ENCODE measurements at regions not wholly inside any gene's neighbourhood (a gene's known extent, or its start where the extent isn't known, plus 50 kb on each side); places are given as distances from the start of the nearest gene placed in this dataset.

- H3K4me1 ChIP-seq (replicated peaks in 1 of 2), result no peaks in the 10 kb centered on the region
- ATAC-seq (replicated peaks in 6 of 8), result peak in 4 of 8 experiments; percentile 43 to 76 (median 50)
- no peak overlapping the region for H3K4me3 ChIP-seq
- WGBS, 10 experiments, result 35 to 100% (median 86%) methylated on average over 3 to 6 of the region's 6 CpGs
- H3K27ac ChIP-seq, result no peak overlapping the region
- in situ Hi-C loops (cut with MboI; ENCODE audit: low pct_unique_long_range_greater_than_20kb in 2 of 9, low sequenced_read_pairs in 9 of 9, unreplicated experiment in 9 of 9), result no loop called here
Observed at GRCh38 chr7:79553811-79554555, 100.5 kb upstream of the MAGI2 start.

- in situ Hi-C loops (cut with MboI; ENCODE audit: low pct_unique_long_range_greater_than_20kb in 2 of 9, low sequenced_read_pairs in 9 of 9, unreplicated experiment in 9 of 9), result no loop called here
- Histone ChIP-seq H3K27ac (no peak overlapping the region), H3K4me3 (no peak overlapping the region), H3K4me1 (replicated peaks in 1 of 2) (no peaks in the 10 kb centered on the region)
- ATAC-seq (replicated peaks in 6 of 8), result no peak
Observed at GRCh38 chr7:79552463-79552862, 99.0 kb upstream of the MAGI2 start.

GRCh38 chr7:79548727-79549126 lies 95.3 kb upstream of the MAGI2 start:
- in situ Hi-C loops (cut with MboI; ENCODE audit: low pct_unique_long_range_greater_than_20kb in 2 of 9, low sequenced_read_pairs in 9 of 9, unreplicated experiment in 9 of 9), result no loop called here
- no peaks in the 10 kb centered on the region for H3K4me1 ChIP-seq (replicated peaks in 1 of 2)
- ATAC-seq (replicated peaks in 6 of 8), result peak in 2 of 8 experiments; percentile 82 to 86
- WGBS, 10 experiments, result 24 to 84% (median 51%) methylated on average over 1 to 3 of the region's 3 CpGs; no CpG with 5 or more reads in 3 of the 10 experiments
- H3K4me3 ChIP-seq, result no peak overlapping the region
- no peak overlapping the region for H3K27ac ChIP-seq

- 0 to 100% (median 88%) methylated on average over 1 to 2 of the region's 2 CpGs; no CpG with 5 or more reads in 1 of the 10 experiments for WGBS, 10 experiments
- H3K4me1 ChIP-seq (replicated peaks in 1 of 2), result no peaks in the 10 kb centered on the region
- H3K4me3 ChIP-seq, result no peak overlapping the region
- in situ Hi-C loops (cut with MboI; ENCODE audit: low pct_unique_long_range_greater_than_20kb in 2 of 9, low sequenced_read_pairs in 9 of 9, unreplicated experiment in 9 of 9), result no loop called here
- H3K27ac ChIP-seq, result no peak overlapping the region
- ATAC-seq (replicated peaks in 6 of 8), result no peak
Observed at GRCh38 chr7:79547132-79547531, 93.7 kb upstream of the MAGI2 start.

- no peak for ATAC-seq (replicated peaks in 6 of 8)
- Histone ChIP-seq H3K27ac (no peak overlapping the region), H3K4me1 (replicated peaks in 1 of 2) (no peaks in the 10 kb centered on the region), H3K4me3 (no peak overlapping the region)
- 20 to 100% (median 94%) methylated on average over 1 of the region's 1 CpG; no CpG with 5 or more reads in 4 of the 10 experiments for WGBS, 10 experiments
- in situ Hi-C loops (cut with MboI; ENCODE audit: low pct_unique_long_range_greater_than_20kb in 2 of 9, low sequenced_read_pairs in 9 of 9, unreplicated experiment in 9 of 9), result no loop called here
Observed at GRCh38 chr7:79540592-79540991, 87.1 kb upstream of the MAGI2 start.

- no peak for ATAC-seq (replicated peaks in 6 of 8)
- 0 to 89% (median 29%) methylated on average over 1 of the region's 1 CpG; no CpG with 5 or more reads in 1 of the 10 experiments for WGBS, 10 experiments
- Histone ChIP-seq H3K4me3 (no peak overlapping the region), H3K4me1 (replicated peaks in 1 of 2) (no peaks in the 10 kb centered on the region), H3K27ac (no peak overlapping the region)
- in situ Hi-C loops (cut with MboI; ENCODE audit: low pct_unique_long_range_greater_than_20kb in 2 of 9, low sequenced_read_pairs in 9 of 9, unreplicated experiment in 9 of 9), result no loop called here
Observed at GRCh38 chr7:79534128-79534527, 80.7 kb upstream of the MAGI2 start.

- no peaks in the 10 kb centered on the region for H3K4me1 ChIP-seq (replicated peaks in 1 of 2)
- ATAC-seq (replicated peaks in 6 of 8), result peak in 2 of 8 experiments; percentile 44 to 51
- H3K4me3 ChIP-seq, result no peak overlapping the region
- 38 to 97% (median 67%) methylated on average over 2 to 4 of the region's 4 CpGs; no CpG with 5 or more reads in 1 of the 10 experiments for WGBS, 10 experiments
- no peak overlapping the region for H3K27ac ChIP-seq
- in situ Hi-C loops (cut with MboI; ENCODE audit: low pct_unique_long_range_greater_than_20kb in 2 of 9, low sequenced_read_pairs in 9 of 9, unreplicated experiment in 9 of 9), result no loop called here
Observed at GRCh38 chr7:79531905-79532664, 78.6 kb upstream of the MAGI2 start.

GRCh38 chr7:79531116-79531515 lies 77.6 kb upstream of the MAGI2 start:
- H3K27ac ChIP-seq, result no peak overlapping the region
- in situ Hi-C loops (cut with MboI; ENCODE audit: low pct_unique_long_range_greater_than_20kb in 2 of 9, low sequenced_read_pairs in 9 of 9, unreplicated experiment in 9 of 9), result no loop called here
- no peak for ATAC-seq (replicated peaks in 6 of 8)
- no peaks in the 10 kb centered on the region for H3K4me1 ChIP-seq (replicated peaks in 1 of 2)
- WGBS, 10 experiments, result 63 to 100% (median 82%) methylated on average over 1 to 3 of the region's 3 CpGs; no CpG with 5 or more reads in 1 of the 10 experiments
- H3K4me3 ChIP-seq, result no peak overlapping the region

- 60 to 82% (median 72%) methylated on average over 1 to 2 of the region's 2 CpGs; no CpG with 5 or more reads in 6 of the 10 experiments for WGBS, 10 experiments
- Histone ChIP-seq H3K4me3 (no peak overlapping the region), H3K4me1 (replicated peaks in 1 of 2) (no peaks in the 10 kb centered on the region), H3K27ac (no peak overlapping the region)
- no peak for ATAC-seq (replicated peaks in 6 of 8)
- in situ Hi-C loops (cut with MboI; ENCODE audit: low pct_unique_long_range_greater_than_20kb in 2 of 9, low sequenced_read_pairs in 9 of 9, unreplicated experiment in 9 of 9), result no loop called here
Observed at GRCh38 chr7:79529881-79530235, 76.4 kb upstream of the MAGI2 start.

- in situ Hi-C loops (cut with MboI; ENCODE audit: low pct_unique_long_range_greater_than_20kb in 2 of 9, low sequenced_read_pairs in 9 of 9, unreplicated experiment in 9 of 9), result no loop called here
- 63 to 100% (median 90%) methylated on average over 1 to 4 of the region's 4 CpGs; no CpG with 5 or more reads in 1 of the 10 experiments for WGBS, 10 experiments
- H3K4me3 ChIP-seq, result no peak overlapping the region
- ATAC-seq (replicated peaks in 6 of 8), result no peak
- no peaks in the 10 kb centered on the region for H3K4me1 ChIP-seq (replicated peaks in 1 of 2)
- no peak overlapping the region for H3K27ac ChIP-seq
Observed at GRCh38 chr7:79529214-79529880, 75.9 kb upstream of the MAGI2 start.

GRCh38 chr7:79528421-79528820 lies 75.0 kb upstream of the MAGI2 start:
- WGBS, 10 experiments, result 89 to 100% (median 95%) methylated on average over 1 of the region's 1 CpG; no CpG with 5 or more reads in 6 of the 10 experiments
- Histone ChIP-seq H3K4me1 (replicated peaks in 1 of 2) (no peaks in the 10 kb centered on the region), H3K4me3 (no peak overlapping the region), H3K27ac (no peak overlapping the region)
- ATAC-seq (replicated peaks in 6 of 8), result no peak
- in situ Hi-C loops (cut with MboI; ENCODE audit: low pct_unique_long_range_greater_than_20kb in 2 of 9, low sequenced_read_pairs in 9 of 9, unreplicated experiment in 9 of 9), result no loop called here

- ATAC-seq (replicated peaks in 6 of 8), result no peak
- peaks cover 0 to 3% of the 10 kb centered on the region in 2 donors for H3K4me1 ChIP-seq (replicated peaks in 1 of 2)
- 75 to 100% (median 84%) methylated on average over 1 to 4 of the region's 4 CpGs; no CpG with 5 or more reads in 6 of the 10 experiments for WGBS, 10 experiments
- H3K4me3 ChIP-seq, result no peak overlapping the region
- in situ Hi-C loops (cut with MboI; ENCODE audit: low pct_unique_long_range_greater_than_20kb in 2 of 9, low sequenced_read_pairs in 9 of 9, unreplicated experiment in 9 of 9), result no loop called here
- H3K27ac ChIP-seq, result no peak overlapping the region
Observed at GRCh38 chr7:79524048-79524447, 70.6 kb upstream of the MAGI2 start.

GRCh38 chr7:79523436-79523835 lies 70.0 kb upstream of the MAGI2 start:
- no peak for ATAC-seq (replicated peaks in 6 of 8)
- in situ Hi-C loops (cut with MboI; ENCODE audit: low pct_unique_long_range_greater_than_20kb in 2 of 9, low sequenced_read_pairs in 9 of 9, unreplicated experiment in 9 of 9), result no loop called here
- Histone ChIP-seq H3K27ac (no peak overlapping the region), H3K4me3 (no peak overlapping the region), H3K4me1 (replicated peaks in 1 of 2) (peaks cover 0 to 3% of the 10 kb centered on the region in 2 donors)
- 71 to 91% (median 80%) methylated on average over 1 of the region's 1 CpG; no CpG with 5 or more reads in 5 of the 10 experiments for WGBS, 10 experiments

Measured in motor neuron (in vitro differentiated cells).